WTC11 (cell line): ENCODE measurements at regions not wholly inside any gene's neighbourhood (a gene's known extent, or its start where the extent isn't known, plus 50 kb on each side); places are given as distances from the start of the nearest gene placed in this dataset.

Experiments used
- ATAC-seq: fragments of 200-7000 bp; cut with Tn5 transposase; 2 replicates; pipeline ENCODE4 v1.10.0; 2021; ENCODE audit warnings: mild to moderate bottlenecking, moderate library complexity
- CTCF ChIA-PET: fragments of 300-600 bp; sonication (Branson Sonifier 250); formaldehyde crosslinking; loops from one replicate; lab custom pipeline; 2021; ENCODE audit warnings: antibody characterized with exemption; lab: Charles Lee
- POLR2A ChIA-PET: fragments of 350-600 bp; sonication (Branson Sonifier 250); formaldehyde crosslinking; loops from one replicate; lab custom pipeline; 2021; ENCODE audit warnings: antibody characterized with exemption; lab: Charles Lee
- DNase-seq: peaks from one replicate; pipeline ENCODE4 v3.0.0; 2021; ENCODE audit warnings: low spot score
- H3K27ac Mint-ChIP-seq: 2 replicates; pipeline ENCODE4 v1.8.0; 2021; ENCODE audit warnings: mixed read lengths
- H3K27me3 Mint-ChIP-seq: 2 replicates; pipeline ENCODE4 v1.8.0; 2021; ENCODE audit warnings: low read depth, mild to moderate bottlenecking, moderate library complexity, mixed read lengths
- H3K36me3 Mint-ChIP-seq: 2 replicates; pipeline ENCODE4 v1.8.0; 2021; ENCODE audit warnings: mixed read lengths
- H3K4me1 Mint-ChIP-seq: 2 replicates; pipeline ENCODE4 v1.8.0; 2022; ENCODE audit warnings: mixed read lengths
- H3K4me3 Mint-ChIP-seq: 2 replicates; pipeline ENCODE4 v1.8.0; 2021; ENCODE audit warnings: mild to moderate bottlenecking, moderate library complexity, mixed read lengths
- H3K9me3 Mint-ChIP-seq: 2 replicates; pipeline ENCODE4 v1.8.0; 2021; ENCODE audit warnings: mixed read lengths
- ATF1 ChIP-seq: sonication (generic); formaldehyde crosslinking; IDR thresholded peaks from 2 replicates; pipeline ENCODE4 v1.8.1; 2023; ENCODE audit warnings: mild to moderate bottlenecking, moderate library complexity, missing genetic modification reagents
- CBFB ChIP-seq: sonication (generic); formaldehyde crosslinking; IDR thresholded peaks from 2 replicates; pipeline ENCODE4 v1.8.1; 2022; ENCODE audit warnings: mild to moderate bottlenecking, low read depth, missing genetic modification reagents
- CREB1 ChIP-seq: sonication (generic); formaldehyde crosslinking; IDR thresholded peaks from 2 replicates; pipeline ENCODE4 v1.8.0; 2023; ENCODE audit warnings: mild to moderate bottlenecking, missing genetic modification reagents
- CTCF ChIP-seq: fragments of 200-600 bp; IDR thresholded peaks from 2 replicates; pipeline ENCODE4 v1.8.0; 2022; ENCODE audit warnings: antibody characterized with exemption
- E2F5 ChIP-seq: sonication (generic); formaldehyde crosslinking; IDR thresholded peaks from 2 replicates; pipeline ENCODE4 v1.8.1; 2022; ENCODE audit warnings: mild to moderate bottlenecking, moderate library complexity, missing genetic modification reagents
- FOXK1 ChIP-seq: sonication (generic); formaldehyde crosslinking; IDR thresholded peaks from 2 replicates; pipeline ENCODE4 v1.8.0; 2022; ENCODE audit warnings: mild to moderate bottlenecking, moderate library complexity, missing genetic modification reagents
- NFYB ChIP-seq: sonication (generic); formaldehyde crosslinking; conservative IDR thresholded peaks from 2 replicates; pipeline ENCODE4 v1.8.0; 2022; ENCODE audit warnings: low read depth, missing genetic modification reagents
- SOX15 ChIP-seq: fragments of 250-450 bp; sonication (Bioruptor Pico); IDR thresholded peaks from 2 replicates; pipeline ENCODE4 v1.9.0; 2021; ENCODE audit warnings: mild to moderate bottlenecking
- TEAD4 ChIP-seq: sonication (generic); formaldehyde crosslinking; IDR thresholded peaks from 2 replicates; pipeline ENCODE4 v1.8.0; 2022; ENCODE audit warnings: mild to moderate bottlenecking, missing genetic modification reagents
- ZNF138 ChIP-seq: sonication (generic); formaldehyde crosslinking; conservative IDR thresholded peaks from 2 replicates; pipeline ENCODE4 v1.8.1; 2022; ENCODE audit warnings: mild to moderate bottlenecking, moderate library complexity, missing genetic modification reagents
- ZNF416 ChIP-seq: fragments of 250-450 bp; sonication (Bioruptor Pico); IDR thresholded peaks from 2 replicates; pipeline ENCODE4 v1.9.0; 2021; ENCODE audit warnings: mild to moderate bottlenecking, inconsistent platforms
- TF ChIP-seq, protein P1 (sequence below): sonication (generic); formaldehyde crosslinking; conservative IDR thresholded peaks from 2 replicates; pipeline ENCODE4 v1.8.1; 2023; ENCODE audit warnings: mild to moderate bottlenecking, low read depth, missing genetic modification reagents, moderate library complexity
- TF ChIP-seq, protein P2 (sequence below): sonication (generic); formaldehyde crosslinking; IDR thresholded peaks from 2 replicates; pipeline ENCODE4 v1.8.1; 2022; ENCODE audit warnings: low read depth, mild to moderate bottlenecking, moderate library complexity, missing genetic modification reagents, borderline replicate concordance
- TF ChIP-seq, protein P3 (sequence below): sonication (generic); formaldehyde crosslinking; IDR thresholded peaks from 2 replicates; pipeline ENCODE4 v1.8.0; 2023; ENCODE audit warnings: mild to moderate bottlenecking, missing genetic modification reagents
- TF ChIP-seq, protein P4 (sequence below): sonication (generic); formaldehyde crosslinking; IDR thresholded peaks from 2 replicates; pipeline ENCODE4 v1.8.1; 2022; ENCODE audit warnings: low read depth, missing genetic modification reagents, borderline replicate concordance
- TF ChIP-seq, protein P5 (sequence below): sonication (generic); formaldehyde crosslinking; IDR thresholded peaks from 2 replicates; pipeline ENCODE4 v1.8.0; 2023; ENCODE audit warnings: missing genetic modification reagents
- TF ChIP-seq, protein P6 (sequence below): fragments of 250-450 bp; sonication (Bioruptor Pico); IDR thresholded peaks from 2 replicates; pipeline ENCODE4 v1.9.0; 2021; ENCODE audit warnings: mild to moderate bottlenecking
- TF ChIP-seq, protein P7 (sequence below): fragments of 250-450 bp; sonication (Bioruptor Pico); conservative IDR thresholded peaks from 2 replicates; pipeline ENCODE4 v1.9.0; 2021; ENCODE audit warnings: mild to moderate bottlenecking

DNA sequence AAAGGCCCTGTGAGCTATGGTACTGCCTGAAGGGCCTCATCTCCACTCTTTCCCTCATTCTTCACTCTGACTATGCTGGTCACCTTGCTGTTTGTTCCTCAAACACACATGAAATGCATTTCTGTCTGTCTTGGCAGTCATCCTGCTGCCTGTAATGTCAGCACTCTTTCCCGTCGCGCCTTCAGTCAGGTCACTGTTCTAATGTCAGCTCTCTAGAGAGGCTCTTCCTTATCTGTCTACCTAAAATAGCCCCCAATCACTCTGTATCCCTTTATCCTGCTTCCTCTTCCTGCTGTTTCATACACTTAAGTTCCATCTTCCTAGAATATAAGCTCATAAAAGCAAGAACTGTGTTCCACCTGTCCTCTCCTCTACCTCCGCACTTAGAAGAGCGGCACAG lies 215.5 kb downstream of the ZNF33B start (continued):
- TF ChIP-seq TEAD4 (CRISPR knock-in tag) (no peak), FOXK1 (no peak), ZNF416 (no peak)
- TF ChIP-seq, protein P1, sequence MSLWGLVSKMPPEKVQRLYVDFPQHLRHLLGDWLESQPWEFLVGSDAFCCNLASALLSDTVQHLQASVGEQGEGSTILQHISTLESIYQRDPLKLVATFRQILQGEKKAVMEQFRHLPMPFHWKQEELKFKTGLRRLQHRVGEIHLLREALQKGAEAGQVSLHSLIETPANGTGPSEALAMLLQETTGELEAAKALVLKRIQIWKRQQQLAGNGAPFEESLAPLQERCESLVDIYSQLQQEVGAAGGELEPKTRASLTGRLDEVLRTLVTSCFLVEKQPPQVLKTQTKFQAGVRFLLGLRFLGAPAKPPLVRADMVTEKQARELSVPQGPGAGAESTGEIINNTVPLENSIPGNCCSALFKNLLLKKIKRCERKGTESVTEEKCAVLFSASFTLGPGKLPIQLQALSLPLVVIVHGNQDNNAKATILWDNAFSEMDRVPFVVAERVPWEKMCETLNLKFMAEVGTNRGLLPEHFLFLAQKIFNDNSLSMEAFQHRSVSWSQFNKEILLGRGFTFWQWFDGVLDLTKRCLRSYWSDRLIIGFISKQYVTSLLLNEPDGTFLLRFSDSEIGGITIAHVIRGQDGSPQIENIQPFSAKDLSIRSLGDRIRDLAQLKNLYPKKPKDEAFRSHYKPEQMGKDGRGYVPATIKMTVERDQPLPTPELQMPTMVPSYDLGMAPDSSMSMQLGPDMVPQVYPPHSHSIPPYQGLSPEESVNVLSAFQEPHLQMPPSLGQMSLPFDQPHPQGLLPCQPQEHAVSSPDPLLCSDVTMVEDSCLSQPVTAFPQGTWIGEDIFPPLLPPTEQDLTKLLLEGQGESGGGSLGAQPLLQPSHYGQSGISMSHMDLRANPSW (CRISPR knock-in tag): no peak
- TF ChIP-seq, protein P2, sequence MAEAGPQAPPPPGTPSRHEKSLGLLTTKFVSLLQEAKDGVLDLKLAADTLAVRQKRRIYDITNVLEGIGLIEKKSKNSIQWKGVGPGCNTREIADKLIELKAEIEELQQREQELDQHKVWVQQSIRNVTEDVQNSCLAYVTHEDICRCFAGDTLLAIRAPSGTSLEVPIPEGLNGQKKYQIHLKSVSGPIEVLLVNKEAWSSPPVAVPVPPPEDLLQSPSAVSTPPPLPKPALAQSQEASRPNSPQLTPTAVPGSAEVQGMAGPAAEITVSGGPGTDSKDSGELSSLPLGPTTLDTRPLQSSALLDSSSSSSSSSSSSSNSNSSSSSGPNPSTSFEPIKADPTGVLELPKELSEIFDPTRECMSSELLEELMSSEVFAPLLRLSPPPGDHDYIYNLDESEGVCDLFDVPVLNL (CRISPR knock-in tag): no peak
- TF ChIP-seq, all 79 proteins: peak for 0

DNA sequence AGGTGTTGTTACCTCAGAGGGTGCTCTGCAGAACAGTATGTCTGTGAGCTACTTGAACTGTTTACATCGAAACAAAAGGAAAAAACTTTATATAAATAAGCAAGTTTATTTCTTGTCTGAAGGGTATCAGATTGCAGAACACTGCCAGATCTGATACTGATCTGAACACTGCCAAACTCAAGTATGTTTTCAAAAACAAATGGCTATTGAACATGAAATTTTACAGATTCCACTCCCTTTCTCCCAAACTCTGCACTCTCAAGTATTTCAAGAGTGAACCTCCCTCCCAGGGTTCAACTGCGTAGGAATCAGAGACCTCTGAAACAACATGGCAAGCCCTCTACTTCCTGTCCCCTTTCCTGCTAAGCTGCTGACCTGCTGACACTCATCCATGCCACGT lies 216.6 kb downstream of the ZNF33B start:
- DNase-seq (no peak), ATAC-seq (no peak)
- ChIA-PET CTCF (no interaction called here), POLR2A (no interaction called here)
- Mint-ChIP-seq H3K27me3 (peaks cover 16% of the 10 kb centered on the region), H3K27ac (no peak overlapping the region), H3K36me3 (peaks cover 47% of the 10 kb centered on the region), H3K4me3 (no peak overlapping the region), H3K9me3 (peaks cover 67% of the 10 kb centered on the region), H3K4me1 (0 out of 2 replicates have a peak, but pooled peaks cover 6% of the 10 kb centered on the region)
- TF ChIP-seq CREB1 (CRISPR knock-in tag): no peak
- no peak for TF ChIP-seq CTCF
- TF ChIP-seq SOX15 (CRISPR knock-in tag): no peak
- TF ChIP-seq ZNF138 (CRISPR knock-in tag): no peak
- TF ChIP-seq, protein P3, sequence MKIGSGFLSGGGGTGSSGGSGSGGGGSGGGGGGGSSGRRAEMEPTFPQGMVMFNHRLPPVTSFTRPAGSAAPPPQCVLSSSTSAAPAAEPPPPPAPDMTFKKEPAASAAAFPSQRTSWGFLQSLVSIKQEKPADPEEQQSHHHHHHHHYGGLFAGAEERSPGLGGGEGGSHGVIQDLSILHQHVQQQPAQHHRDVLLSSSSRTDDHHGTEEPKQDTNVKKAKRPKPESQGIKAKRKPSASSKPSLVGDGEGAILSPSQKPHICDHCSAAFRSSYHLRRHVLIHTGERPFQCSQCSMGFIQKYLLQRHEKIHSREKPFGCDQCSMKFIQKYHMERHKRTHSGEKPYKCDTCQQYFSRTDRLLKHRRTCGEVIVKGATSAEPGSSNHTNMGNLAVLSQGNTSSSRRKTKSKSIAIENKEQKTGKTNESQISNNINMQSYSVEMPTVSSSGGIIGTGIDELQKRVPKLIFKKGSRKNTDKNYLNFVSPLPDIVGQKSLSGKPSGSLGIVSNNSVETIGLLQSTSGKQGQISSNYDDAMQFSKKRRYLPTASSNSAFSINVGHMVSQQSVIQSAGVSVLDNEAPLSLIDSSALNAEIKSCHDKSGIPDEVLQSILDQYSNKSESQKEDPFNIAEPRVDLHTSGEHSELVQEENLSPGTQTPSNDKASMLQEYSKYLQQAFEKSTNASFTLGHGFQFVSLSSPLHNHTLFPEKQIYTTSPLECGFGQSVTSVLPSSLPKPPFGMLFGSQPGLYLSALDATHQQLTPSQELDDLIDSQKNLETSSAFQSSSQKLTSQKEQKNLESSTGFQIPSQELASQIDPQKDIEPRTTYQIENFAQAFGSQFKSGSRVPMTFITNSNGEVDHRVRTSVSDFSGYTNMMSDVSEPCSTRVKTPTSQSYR (CRISPR knock-in tag): no peak
- TF ChIP-seq E2F5 (CRISPR knock-in tag): no peak
- no peak for TF ChIP-seq ATF1 (CRISPR knock-in tag)
- no peak for TF ChIP-seq CBFB (CRISPR knock-in tag)
- TF ChIP-seq, protein P4, sequence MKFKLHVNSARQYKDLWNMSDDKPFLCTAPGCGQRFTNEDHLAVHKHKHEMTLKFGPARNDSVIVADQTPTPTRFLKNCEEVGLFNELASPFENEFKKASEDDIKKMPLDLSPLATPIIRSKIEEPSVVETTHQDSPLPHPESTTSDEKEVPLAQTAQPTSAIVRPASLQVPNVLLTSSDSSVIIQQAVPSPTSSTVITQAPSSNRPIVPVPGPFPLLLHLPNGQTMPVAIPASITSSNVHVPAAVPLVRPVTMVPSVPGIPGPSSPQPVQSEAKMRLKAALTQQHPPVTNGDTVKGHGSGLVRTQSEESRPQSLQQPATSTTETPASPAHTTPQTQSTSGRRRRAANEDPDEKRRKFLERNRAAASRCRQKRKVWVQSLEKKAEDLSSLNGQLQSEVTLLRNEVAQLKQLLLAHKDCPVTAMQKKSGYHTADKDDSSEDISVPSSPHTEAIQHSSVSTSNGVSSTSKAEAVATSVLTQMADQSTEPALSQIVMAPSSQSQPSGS (CRISPR knock-in tag): no peak
- TF ChIP-seq, protein P5, sequence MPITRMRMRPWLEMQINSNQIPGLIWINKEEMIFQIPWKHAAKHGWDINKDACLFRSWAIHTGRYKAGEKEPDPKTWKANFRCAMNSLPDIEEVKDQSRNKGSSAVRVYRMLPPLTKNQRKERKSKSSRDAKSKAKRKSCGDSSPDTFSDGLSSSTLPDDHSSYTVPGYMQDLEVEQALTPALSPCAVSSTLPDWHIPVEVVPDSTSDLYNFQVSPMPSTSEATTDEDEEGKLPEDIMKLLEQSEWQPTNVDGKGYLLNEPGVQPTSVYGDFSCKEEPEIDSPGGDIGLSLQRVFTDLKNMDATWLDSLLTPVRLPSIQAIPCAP (CRISPR knock-in tag): no peak
- TF ChIP-seq, protein P6, sequence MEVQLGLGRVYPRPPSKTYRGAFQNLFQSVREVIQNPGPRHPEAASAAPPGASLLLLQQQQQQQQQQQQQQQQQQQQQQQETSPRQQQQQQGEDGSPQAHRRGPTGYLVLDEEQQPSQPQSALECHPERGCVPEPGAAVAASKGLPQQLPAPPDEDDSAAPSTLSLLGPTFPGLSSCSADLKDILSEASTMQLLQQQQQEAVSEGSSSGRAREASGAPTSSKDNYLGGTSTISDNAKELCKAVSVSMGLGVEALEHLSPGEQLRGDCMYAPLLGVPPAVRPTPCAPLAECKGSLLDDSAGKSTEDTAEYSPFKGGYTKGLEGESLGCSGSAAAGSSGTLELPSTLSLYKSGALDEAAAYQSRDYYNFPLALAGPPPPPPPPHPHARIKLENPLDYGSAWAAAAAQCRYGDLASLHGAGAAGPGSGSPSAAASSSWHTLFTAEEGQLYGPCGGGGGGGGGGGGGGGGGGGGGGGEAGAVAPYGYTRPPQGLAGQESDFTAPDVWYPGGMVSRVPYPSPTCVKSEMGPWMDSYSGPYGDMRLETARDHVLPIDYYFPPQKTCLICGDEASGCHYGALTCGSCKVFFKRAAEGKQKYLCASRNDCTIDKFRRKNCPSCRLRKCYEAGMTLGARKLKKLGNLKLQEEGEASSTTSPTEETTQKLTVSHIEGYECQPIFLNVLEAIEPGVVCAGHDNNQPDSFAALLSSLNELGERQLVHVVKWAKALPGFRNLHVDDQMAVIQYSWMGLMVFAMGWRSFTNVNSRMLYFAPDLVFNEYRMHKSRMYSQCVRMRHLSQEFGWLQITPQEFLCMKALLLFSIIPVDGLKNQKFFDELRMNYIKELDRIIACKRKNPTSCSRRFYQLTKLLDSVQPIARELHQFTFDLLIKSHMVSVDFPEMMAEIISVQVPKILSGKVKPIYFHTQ: no peak
- TF ChIP-seq, protein P7, sequence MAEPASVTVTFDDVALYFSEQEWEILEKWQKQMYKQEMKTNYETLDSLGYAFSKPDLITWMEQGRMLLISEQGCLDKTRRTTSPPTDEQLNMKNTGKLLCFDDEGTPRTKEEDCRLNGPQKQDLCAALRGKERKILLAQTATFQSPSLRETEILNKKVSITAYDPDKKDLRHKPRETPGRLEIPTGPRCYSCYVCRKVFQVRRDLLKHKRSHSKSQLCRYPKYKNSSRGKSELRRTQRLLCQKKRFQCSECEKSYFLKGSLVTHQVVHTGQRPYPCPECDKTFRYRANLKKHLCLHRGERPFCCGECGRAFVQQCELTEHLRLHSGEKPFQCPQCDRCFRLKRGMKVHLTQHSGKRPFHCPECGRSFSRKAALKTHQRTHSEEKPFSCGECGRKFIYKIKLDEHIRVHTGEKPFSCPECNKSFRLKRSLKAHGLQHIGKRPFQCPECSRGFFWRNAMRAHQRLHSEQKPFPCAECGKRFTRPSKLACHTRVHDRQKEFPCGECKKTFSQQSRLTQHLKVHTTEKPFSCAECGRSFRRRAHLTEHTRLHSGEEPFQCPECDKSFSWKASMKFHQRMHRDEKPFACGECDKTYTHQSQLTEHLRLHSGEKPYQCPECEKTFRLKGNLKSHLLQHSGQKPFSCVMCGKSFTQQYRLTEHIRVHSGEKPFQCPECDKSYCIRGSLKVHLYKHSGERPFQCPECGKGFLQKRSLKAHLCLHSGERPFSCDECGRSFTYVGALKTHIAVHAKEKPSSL (CRISPR knock-in tag): no peak
- no peak for TF ChIP-seq NFYB (CRISPR knock-in tag)
